ENCODE measurements at regions not wholly inside any gene's neighbourhood (a gene's known extent, or its start where the extent isn't known, plus 50 kb on each side); places are given as distances from the start of the nearest gene placed in this dataset.

GRCh38 chr17:83200751-83201150 is 121.3 kb downstream of the METRNL start:
- H3K36me3 ChIP-seq: no peaks in the 10 kb centered on the region
- H3K27ac ChIP-seq: peak overlapping the region; percentile 83 to 93
- H3K4me3 ChIP-seq: no peak overlapping the region
- intact Hi-C loops (cut with DNase I; ENCODE audit: low total_unique reads): no loop called here
- peak; percentile 22 to 78 for DNase-seq
- peaks cover 11 to 86% (median 59%) of the 10 kb centered on the region in 4 donors for H3K4me1 ChIP-seq
- no peak for TF ChIP-seq CTCF (IDR thresholded peaks at IDR 0.05)
- H3K27me3 ChIP-seq: no peaks in the 10 kb centered on the region
- H3K9me3 ChIP-seq: no peaks in the 10 kb centered on the region

- peaks cover 8 to 79% (median 52%) of the 10 kb centered on the region in 4 donors for H3K4me1 ChIP-seq
- H3K4me3 ChIP-seq: no peak overlapping the region
- TF ChIP-seq CTCF (IDR thresholded peaks at IDR 0.05): no peak
- intact Hi-C loops (cut with DNase I; ENCODE audit: low total_unique reads): no loop called here
- peak overlapping the region; percentile 83 to 93 for H3K27ac ChIP-seq
- H3K9me3 ChIP-seq: no peaks in the 10 kb centered on the region
- no peaks in the 10 kb centered on the region for H3K27me3 ChIP-seq
- DNase-seq: peak; percentile 18 to 66
- H3K36me3 ChIP-seq: no peaks in the 10 kb centered on the region
These were observed 122.0 kb downstream of the METRNL start for GRCh38 chr17:83201206-83202001.

GRCh38 chr17:83202002-83203000 is 122.9 kb downstream of the METRNL start:
- H3K9me3 ChIP-seq: no peaks in the 10 kb centered on the region
- no peak for TF ChIP-seq CTCF (IDR thresholded peaks at IDR 0.05)
- peak overlapping the region; percentile 83 to 93 for H3K27ac ChIP-seq
- H3K27me3 ChIP-seq: no peaks in the 10 kb centered on the region
- H3K4me3 ChIP-seq: no peak overlapping the region
- peak; percentile 17 to 66 for DNase-seq
- no peaks in the 10 kb centered on the region for H3K36me3 ChIP-seq
- H3K4me1 ChIP-seq: peaks cover 8 to 70% (median 44%) of the 10 kb centered on the region in 4 donors
- intact Hi-C loops (cut with DNase I; ENCODE audit: low total_unique reads): no loop called here

GRCh38 chr17:83203073-83203471 is 123.7 kb downstream of the METRNL start:
- Histone ChIP-seq H3K4me3 (no peak overlapping the region), H3K27ac (peak overlapping the region; percentile 83 to 93)

More at GRCh38 chr17:83203073-83203471, 123.7 kb downstream of the METRNL start:
- intact Hi-C loops (cut with DNase I; ENCODE audit: low total_unique reads): no loop called here
- no peaks in the 10 kb centered on the region for H3K36me3 ChIP-seq
- H3K9me3 ChIP-seq: no peaks in the 10 kb centered on the region
- peaks cover 8 to 70% (median 44%) of the 10 kb centered on the region in 4 donors for H3K4me1 ChIP-seq
- no peaks in the 10 kb centered on the region for H3K27me3 ChIP-seq
- TF ChIP-seq CTCF (IDR thresholded peaks at IDR 0.05): no peak
- DNase-seq: peak; percentile 91 to 92
